GM19455 (cell line): ENCODE measurements at regions not wholly inside any gene's neighbourhood (a gene's known extent, or its start where the extent isn't known, plus 50 kb on each side); places are given as distances from the start of the nearest gene placed in this dataset.
"Not testable (repeated sequence)": the region's sequence is repeated elsewhere in the genome, so short reads cannot be mapped to it uniquely, and the experiment has no call there.

ENCODE experiments used
- ATAC-seq: cut with Tn5 transposase; IDR thresholded peaks from one replicate; pipeline ENCODE4 v1.9.1; 2021; ENCODE audit not compliant: unreplicated experiment

DNA sequence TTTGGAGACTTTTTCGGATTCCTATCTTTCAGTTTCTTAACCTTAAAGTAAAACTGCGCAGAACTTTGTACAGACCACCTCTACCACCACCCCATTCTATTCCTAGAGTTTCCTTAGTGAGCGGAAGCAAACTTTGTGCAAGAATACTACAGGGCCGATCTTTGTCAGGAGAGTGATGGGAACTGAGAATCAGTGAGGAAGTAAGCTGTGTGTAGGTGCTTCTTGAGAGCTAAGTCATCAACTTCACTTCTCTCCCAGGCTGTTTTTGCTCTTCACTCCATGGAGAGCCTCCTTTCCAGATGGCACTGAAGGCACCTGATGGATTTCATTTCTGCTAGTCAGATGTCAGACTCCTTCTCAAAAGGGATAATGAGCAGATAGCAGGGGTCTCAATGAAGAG lies 127.3 kb downstream of the SPATA31D1 start:
- ATAC-seq, result no peak

DNA sequence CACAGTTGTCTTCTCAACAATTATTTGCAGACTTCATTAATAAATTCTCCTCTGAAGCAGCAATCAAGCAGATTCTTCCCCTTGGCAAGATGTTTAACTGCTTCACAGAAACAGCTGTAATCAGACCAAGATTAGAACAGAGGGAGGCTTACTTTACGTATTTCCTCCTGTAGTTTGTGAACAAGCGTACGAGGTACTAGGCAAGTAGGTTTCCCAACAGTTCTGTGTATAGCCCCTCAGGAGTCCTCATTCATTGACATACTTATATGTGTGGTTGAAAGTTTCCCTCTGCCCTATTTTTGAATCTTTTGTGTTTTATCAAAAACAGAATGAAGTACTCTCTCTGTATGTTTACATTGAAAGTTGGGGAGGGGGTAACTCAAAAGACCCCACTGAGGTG lies 128.0 kb downstream of the SPATA31D1 start:
- no peak for ATAC-seq

DNA sequence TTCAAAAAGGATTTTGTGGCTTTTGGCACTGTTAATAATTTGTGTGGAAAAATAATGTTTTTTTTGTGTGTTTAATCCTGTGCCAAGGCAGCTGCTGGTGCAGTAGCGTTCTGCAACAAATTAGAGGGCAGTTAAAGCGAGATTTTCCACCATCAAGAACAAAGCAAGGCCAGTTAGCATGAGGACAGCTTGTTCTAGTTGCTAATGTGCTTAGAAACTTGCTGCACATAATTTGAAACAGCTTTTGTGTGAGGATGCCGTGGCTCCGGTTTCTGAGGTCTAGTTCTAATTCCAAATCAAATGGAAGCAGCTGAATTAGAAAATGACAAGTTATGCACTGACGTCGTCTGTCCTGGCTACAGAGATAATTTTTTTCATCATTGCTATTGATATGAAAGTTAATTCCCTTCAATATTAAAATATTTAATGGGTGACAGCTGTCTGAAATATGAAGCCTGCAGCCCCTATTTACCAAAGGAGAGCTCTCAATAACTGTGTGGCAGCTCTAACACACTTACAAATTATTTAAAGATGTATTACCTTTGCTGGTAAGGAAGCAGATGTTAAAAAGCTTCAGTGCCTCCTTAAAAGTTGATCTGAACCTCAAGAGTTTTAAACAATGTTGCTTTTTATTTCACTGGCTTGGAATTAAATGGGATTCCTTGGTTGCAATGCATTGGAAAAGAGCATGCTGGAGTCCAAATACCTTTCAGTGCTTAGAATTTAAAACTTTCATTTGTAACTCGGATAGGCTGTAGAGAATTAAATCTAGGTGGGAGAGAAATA lies 128.6 kb downstream of the SPATA31D1 start:
- ATAC-seq, result no peak

DNA sequence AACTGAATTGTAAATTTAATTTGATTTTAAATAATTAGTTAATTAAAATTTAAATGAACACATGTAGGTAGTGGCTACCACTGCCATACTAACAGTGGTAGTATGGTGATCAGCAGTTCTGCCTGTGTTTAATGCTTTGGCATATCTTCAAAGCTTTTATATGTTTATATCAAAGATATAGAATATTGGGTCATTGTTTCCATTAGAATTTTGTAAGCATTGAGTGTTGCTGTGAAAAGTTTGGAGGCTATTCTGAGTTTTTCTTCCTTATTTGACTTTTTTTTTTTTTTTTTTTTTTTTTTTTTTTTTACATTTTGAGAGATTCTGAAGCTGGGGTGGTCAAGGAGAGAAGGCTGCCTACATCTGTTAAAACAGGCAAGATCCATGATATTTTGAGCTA lies 134.2 kb downstream of the SPATA31D1 start:
- no peak for ATAC-seq

DNA sequence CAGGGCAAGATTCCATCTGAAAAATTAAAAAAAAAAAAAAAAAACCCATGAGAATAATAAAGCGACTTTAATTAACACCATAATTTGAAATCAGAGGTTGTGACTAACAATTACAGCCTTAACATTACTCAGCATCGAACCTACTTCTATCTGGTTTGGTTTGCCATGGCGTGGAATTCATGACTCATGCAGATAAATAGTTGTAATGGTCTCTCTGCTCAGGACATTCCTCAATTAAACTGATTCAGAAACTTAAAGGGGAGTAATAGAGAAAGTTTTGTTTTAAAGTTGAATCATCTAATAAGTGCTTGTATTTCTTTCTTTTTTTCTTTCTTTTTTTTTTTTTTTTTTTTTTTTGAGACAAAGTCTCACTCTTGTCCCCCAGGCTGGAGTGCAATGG lies 135.5 kb downstream of the SPATA31D1 start:
- ATAC-seq, result no peak

DNA sequence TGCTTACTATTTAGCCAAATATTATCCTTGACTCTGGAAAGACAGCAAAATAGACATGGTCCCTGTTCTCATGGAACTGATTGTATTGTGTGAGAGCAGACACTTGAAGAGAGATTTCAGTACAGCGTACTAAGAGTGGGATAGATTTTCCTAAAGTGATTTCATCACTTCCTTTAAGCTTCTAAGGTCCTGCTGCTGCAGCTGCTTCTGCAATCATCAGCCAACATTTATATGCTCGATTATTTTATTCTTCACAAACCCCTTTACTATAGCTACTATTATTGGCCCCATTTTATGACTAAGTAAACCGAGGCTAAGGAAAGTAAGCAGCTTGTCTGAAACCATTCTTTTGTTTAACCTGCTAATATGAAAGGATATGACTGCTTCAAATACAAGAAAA lies 137.7 kb downstream of the SPATA31D1 start:
- no peak for ATAC-seq

DNA sequence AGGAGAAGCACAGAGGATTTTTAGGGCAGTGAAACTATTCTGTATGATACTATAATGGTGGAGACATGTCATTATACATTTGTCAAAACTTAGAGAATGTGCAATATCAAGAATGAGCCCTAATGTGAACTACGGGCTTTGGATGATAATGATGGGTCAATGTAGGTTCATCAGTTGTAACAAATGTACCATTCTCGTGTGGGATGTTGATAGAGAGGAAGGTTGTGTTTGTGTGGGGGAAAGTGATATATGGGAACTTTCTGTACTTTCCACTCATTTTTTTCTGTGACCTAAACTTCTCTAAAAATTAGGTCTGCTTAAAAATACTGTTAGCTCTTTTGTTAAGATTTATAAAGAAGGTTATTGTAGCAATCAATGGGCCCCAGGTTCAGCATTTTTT lies 138.9 kb downstream of the SPATA31D1 start:
- no peak for ATAC-seq

DNA sequence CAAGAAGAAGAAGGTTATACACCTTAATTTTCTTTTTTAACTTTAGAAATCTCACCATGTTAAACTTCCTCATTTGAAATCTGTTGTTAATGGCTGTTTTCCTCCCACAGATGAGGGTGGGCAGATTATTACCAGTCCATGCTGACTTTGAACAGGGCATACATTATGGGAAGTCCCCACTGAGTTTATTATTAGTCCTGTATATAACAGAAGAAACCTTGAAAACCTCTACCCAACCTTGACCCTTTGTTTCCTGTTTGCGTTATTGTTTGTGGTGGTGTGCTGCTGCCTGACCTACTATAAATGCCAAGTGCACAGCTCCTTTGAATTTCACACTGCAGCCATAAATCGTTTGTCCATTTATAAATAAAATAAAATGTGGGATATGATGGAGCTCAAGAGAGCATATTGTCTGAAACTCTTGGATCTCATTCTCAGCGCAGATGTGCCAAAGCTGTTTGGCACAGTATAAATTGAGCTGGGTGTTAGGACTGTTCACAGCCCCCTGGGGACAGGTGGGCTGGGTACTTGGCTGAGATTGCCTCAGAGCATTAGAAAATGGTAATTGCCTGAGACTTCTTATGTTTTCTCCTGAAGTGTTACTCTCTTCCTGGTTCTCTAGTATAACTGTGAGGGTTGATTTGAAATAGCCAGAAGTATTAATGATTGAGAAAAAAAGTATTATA lies 139.6 kb downstream of the SPATA31D1 start:
- peak; percentile 67 for ATAC-seq

DNA sequence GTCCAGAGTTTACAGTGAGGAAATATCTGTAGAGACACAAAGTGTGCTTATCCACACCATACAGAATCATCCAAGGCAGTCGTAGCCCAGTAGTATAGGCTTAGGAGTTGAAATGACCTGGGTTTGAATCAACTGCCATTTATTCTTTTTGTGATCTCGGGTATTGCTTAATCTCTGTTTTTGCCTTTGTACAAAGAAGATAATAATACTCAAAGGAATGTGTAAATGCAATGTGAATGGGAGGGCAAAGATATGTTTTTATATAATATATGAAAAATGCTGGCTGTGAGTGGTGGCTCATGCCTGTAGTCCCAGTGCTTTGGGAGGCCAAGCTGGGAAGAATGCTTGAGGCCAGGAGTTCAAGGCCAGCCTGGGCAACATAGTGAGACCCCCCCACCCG lies 141.1 kb downstream of the SPATA31D1 start:
- no peak for ATAC-seq

DNA sequence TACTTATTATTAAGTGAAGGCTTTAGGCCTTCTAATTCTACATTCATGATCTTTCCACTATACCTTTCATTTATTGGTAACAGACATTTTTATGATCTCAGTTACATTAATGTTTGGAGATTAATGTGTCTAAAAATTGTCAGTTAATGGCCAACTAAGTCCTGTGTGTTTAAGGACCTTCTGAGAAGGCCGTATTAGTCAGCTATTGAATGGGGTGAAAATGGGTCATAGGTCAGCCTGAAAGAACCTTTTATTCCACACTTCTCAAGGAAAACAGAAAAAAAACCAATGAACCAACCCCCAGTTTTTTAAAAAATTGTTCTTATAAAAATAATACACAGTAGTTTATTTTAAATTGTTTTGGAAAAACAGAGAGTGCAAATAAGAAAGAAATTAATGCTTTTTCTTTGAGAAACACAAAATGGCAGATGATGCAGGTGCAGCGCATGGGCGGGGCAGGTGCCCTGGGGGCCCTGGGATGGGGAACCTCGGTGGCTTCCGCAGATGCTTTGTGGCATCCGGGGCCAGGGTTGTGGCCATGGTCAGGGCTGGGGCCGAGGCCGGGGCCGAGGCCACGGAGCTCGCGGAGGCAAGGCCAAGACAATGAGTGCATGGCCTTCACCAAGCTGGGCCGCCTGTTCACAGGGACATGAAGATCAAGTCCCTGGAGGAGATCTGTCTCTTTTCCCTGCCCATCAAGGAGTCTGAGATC lies 141.9 kb downstream of the SPATA31D1 start:
- ATAC-seq, result no peak

DNA sequence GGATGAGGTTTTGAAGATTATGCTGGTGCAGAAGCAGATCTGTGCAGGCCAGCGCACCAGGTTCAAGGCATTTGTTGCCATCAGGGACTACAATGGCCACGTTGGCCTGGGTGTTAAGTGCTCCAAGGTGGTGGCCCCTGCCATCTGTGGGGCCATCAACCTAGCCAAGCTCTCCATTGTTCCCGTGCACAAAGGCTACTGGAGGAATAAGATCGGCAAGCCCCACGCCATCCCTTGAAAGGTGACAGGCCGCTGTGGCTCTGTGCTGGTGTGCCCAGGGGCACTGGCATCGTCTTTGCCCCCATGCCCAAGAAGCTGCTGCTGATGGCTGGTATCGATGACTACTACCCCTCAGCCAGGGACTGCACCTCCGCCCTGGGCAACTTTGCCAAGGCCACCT lies 142.5 kb downstream of the SPATA31D1 start:
- ATAC-seq, result no peak

DNA sequence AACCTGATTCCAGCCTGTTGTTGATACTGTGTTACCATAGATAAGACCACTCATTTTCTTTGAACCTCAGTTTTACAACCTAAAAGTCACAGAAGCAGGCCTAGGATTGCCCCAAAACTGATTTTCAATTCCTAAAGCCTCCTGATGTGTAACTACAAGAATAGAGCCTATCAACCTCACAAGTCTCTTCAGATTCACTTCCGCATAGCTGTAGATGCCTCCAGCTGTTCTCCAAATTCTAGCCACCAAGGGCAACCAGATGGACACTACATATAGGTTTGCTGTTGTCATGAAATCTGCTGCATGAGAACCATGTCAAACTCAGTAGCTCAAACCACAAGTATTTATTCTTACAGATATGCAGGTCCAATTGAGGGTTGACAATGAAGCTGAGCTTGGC lies 143.5 kb downstream of the SPATA31D1 start:
- no peak for ATAC-seq

DNA sequence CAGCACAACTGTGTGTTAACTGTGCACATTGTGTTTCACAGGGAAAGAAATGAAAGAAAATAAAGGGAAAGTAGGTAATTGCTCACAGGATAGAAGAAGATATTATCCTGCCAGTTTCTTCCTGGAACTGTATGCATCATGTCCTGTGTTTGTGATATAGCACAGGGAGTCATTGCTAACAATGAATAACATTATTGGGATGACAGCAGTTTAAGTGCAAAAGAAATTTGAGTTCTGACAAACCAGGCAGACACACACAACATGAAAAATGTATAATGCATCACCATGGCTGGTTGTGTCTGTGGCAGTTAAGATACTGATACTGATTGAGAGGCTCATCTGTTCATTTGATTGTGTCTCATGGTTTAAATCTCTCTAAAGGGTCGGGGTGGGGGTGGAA lies 145.4 kb downstream of the SPATA31D1 start:
- ATAC-seq, result no peak

DNA sequence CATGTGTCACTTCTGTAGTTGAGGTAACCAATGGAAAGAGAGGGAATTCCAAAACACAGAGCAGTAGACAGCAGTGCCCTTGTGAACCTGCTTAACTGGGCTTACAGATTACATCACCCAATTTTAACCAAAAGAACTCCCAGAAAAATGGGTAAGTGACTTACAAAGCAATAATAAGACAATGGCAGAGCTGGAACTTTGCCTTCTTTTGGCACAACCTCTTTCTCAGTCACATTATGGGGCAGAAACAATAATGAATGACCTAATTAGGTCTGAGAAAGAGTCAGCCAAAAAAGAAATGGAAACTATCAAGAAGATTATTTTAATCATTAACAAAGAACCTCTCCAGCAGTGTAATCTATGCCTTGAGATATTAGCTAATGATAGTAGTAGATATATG lies 146.5 kb downstream of the SPATA31D1 start:
- no peak for ATAC-seq

DNA sequence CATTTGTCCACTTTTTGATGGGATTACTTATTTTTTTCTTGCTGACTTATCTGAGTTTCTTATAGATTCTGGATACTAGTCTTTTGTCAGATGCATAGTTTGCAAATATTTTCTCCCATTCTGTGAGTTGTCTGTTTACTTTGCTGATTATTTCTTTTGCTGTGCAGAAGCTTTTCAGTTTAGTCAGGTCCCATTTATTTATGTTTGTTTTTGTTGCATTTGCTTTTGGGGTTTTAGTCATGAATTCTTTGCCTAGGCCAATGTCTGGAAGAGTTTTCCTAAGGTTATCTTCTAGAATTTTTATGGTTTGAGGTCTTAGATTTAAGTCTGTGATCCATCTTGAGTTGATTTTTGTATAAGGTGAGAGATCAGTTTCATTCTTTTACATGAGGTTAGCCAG lies 149.5 kb downstream of the SPATA31D1 start:
- not testable (repeated sequence) for ATAC-seq

DNA sequence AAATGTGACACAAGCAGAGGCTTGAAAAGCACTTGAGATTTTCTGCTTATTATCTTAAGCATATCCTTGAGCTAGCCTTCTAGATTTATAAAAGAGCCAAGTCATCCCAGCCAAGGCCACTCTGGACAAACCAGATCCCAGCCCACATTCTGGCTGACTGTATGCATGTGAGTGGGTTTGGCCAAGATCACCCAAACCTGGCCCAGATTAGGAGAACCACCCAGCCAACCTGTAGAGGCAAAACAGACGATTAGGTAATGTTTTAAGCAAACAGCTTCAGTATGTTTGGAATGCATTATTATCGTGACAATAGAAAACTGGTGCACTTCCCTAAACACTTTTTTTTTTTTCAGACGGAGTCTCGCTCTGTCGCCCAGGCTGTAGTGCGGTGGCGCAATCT lies 151.9 kb downstream of the SPATA31D1 start:
- no peak for ATAC-seq

DNA sequence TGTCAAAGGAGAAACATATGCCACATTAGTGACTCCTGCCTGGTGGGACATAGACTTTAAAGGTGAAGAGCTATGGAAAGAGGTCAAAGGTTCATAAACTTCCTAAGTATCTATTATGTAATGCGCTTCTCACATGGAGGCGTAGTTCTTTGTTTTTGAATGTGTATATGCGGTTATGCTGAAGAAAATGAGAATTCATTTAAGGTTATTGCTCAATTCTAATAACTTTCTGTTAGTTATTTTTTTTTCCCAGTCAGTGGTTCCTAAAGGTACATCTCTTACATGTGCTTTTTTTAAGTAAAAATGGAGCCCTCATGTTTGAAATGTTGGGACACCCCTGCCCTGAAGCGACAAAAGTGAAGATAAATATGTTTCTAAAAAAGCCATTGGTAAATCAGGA lies 156.2 kb downstream of the SPATA31D1 start:
- ATAC-seq, result no peak

DNA sequence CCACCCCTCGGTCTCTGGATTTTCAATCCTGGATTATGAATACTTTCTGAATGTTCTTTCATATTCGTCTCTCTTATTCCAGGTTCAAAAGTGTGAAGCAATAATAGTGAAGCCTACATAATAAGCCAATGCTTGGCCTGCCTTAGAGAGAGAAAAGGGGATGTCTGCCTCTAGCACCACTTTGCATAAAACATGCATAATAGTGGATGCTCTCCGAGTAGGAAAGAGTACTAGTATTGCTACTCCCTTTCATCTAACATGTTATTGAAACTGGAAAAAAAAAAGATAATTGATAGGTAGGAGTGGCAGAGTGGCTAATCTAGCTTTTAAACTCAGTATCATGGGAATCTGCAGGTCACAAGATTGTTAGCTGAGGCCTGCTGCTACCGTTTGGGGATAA lies 158.1 kb downstream of the SPATA31D1 start:
- ATAC-seq, result no peak

DNA sequence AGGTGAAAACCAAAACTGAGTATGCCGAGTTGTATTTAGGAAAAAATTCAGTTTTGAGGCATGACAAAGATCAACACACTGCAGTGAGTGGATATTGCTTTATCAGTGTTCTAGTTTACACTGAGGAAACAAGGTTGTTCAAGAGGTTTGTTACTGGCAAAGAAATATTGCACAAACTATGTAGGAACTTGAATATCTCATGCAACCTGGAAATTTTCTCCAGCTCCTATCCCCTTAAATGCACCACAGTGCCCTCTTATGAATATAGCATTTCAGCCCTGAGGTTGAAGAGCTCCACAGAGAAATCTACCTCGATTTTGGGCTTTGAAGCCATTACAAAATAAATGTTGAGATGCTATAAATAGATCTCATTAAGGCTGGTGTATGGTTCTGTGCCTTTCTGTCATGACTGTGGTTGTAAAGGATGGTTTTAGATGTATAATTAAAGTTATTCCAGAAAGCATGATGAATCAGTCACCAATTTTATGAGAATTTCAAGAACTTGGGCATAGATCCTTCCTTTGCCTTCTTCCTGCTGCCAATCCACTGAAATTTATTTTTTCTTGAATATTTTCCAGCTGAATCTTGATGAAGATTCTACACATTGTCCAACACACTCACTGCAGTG lies 159.3 kb downstream of the SPATA31D1 start:
- ATAC-seq, result no peak

DNA sequence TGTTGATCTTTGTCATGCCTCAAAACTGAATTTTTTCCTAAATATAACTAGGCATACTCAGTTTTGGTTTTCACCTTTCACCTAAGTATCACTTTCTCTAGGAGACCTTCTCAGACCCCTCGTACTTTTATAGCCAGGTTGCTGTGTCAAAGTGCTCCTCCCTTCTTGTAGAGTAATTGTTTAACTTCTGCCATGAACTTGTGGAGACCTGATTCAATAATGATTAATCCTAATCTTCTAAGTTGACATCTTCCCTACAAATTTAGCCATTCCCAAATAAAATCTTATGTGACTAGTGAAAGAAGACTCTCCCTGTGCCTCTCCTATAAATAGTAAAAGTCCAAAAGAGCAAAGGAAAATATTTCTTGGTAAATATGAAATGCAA lies 159.8 kb downstream of the SPATA31D1 start:
- no peak for ATAC-seq

DNA sequence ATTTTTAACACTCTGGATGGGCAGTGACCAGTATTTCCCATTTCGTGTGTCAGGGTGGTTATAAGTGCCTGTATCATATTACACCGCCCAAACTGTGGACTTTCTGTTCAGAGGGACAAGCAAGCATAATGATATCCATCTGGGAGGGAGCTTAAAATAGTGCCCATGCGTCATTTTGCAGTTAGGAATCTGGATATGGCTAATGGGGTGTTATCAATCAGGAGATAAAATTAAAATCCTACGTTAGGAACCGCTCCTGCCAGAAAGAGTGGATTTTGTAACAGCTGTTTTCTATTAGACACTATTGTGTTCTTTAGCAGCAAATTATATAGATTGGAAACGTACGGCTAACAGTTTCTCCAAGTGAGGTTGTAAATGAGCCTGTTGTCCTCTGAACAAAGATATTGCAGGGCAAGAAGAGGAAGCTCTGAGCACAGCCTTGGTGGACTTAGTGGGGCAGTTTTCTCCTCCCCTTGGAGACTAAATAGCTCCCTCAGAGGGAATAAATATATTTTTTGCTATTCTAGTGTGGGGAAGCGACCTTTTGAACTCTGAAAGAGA lies 160.4 kb downstream of the SPATA31D1 start:
- no peak for ATAC-seq
